Left kidney (tissue), 1 donor: ENCODE measurements at regions not wholly inside any gene's neighbourhood (a gene's known extent, or its start where the extent isn't known, plus 50 kb on each side); places are given as distances from the start of the nearest gene placed in this dataset.

Source experiments
- DNase-seq: peaks from one replicate; pipeline ENCODE4 v3.0.0-alpha.2; 2013

- no peak for DNase-seq
Measured at GRCh38 chrX:69083801-69084200, 81.5 kb downstream of the PJA1 start.

- DNase-seq, result no peak
Measured at GRCh38 chrX:69083361-69083760, 81.9 kb downstream of the PJA1 start.

- DNase-seq, result no peak
Measured at GRCh38 chrX:69082753-69083150, 82.5 kb downstream of the PJA1 start.

GRCh38 chrX:69082055-69082752, 83.0 kb downstream of the PJA1 start:
- DNase-seq, result no peak

- DNase-seq, result no peak
Measured at GRCh38 chrX:69080855-69081465, 84.3 kb downstream of the PJA1 start.

- DNase-seq, result no peak
Measured at GRCh38 chrX:69079268-69079667, 86.0 kb downstream of the PJA1 start.

GRCh38 chrX:69077895-69078455, 87.3 kb downstream of the PJA1 start:
- no peak for DNase-seq

GRCh38 chrX:69076088-69076487, 89.2 kb downstream of the PJA1 start:
- no peak for DNase-seq

- no peak for DNase-seq
Measured at GRCh38 chrX:69074726-69075125, 90.5 kb downstream of the PJA1 start.

GRCh38 chrX:69073721-69074120, 91.5 kb downstream of the PJA1 start:
- no peak for DNase-seq

GRCh38 chrX:69073241-69073640, 92.0 kb downstream of the PJA1 start:
- no peak for DNase-seq

- DNase-seq, result no peak
Measured at GRCh38 chrX:69072486-69073006, 92.7 kb downstream of the PJA1 start.

- DNase-seq, result no peak
Measured at GRCh38 chrX:69070949-69071650, 94.2 kb downstream of the PJA1 start.

- DNase-seq, result no peak
Measured at GRCh38 chrX:69069876-69070275, 95.4 kb downstream of the PJA1 start.

- no peak for DNase-seq
Measured at GRCh38 chrX:69069086-69069445, 96.2 kb downstream of the PJA1 start.

- no peak for DNase-seq
Measured at GRCh38 chrX:69068301-69069085, 96.8 kb downstream of the PJA1 start.

- no peak for DNase-seq
Measured at GRCh38 chrX:69067841-69068240, 97.4 kb downstream of the PJA1 start.

GRCh38 chrX:69066966-69067525, 98.2 kb downstream of the PJA1 start:
- DNase-seq, result no peak

GRCh38 chrX:69066021-69066757, 99.1 kb downstream of the PJA1 start:
- no peak for DNase-seq

GRCh38 chrX:69065451-69065850, 99.8 kb downstream of the PJA1 start:
- DNase-seq, result no peak

- DNase-seq, result no peak
Measured at GRCh38 chrX:69063486-69063885, 101.8 kb downstream of the PJA1 start.
